Spleen (tissue), 11 donors: ENCODE measurements at regions not wholly inside any gene's neighbourhood (a gene's known extent, or its start where the extent isn't known, plus 50 kb on each side); places are given as distances from the start of the nearest gene placed in this dataset.

ENCODE experiments used
- DNase-seq: peaks from one replicate; pipeline ENCODE4 v3.0.0-alpha.2; 2020
- H3K27ac ChIP-seq, 8 donors: fragments of 200-600 bp; sonication (generic) in 7 of 8; 1 replicate in 4 of 8; 2 replicates in 4 of 8; pipeline versions ENCODE4 v1.5.0 to v1.8.0; 2016 to 2021; ENCODE audit warnings: inconsistent platforms in 4 of 8, mild to moderate bottlenecking in 4 of 8, moderate library complexity in 1 of 8
- H3K27me3 ChIP-seq, 7 donors: fragments of 200-600 bp; sonication (generic) in 6 of 7; replicated peaks in 1 of 7; 1 replicate in 4 of 7; 2 replicates in 3 of 7; pipeline versions ENCODE4 v1.5.0 to v1.8.0; 2016 to 2021; ENCODE audit warnings: inconsistent platforms in 3 of 7, mild to moderate bottlenecking in 1 of 7
- H3K36me3 ChIP-seq, 6 donors: fragments of 200-600 bp; sonication (generic) in 5 of 6; 1 replicate in 4 of 6; 2 replicates in 2 of 6; pipeline versions ENCODE4 v1.5.0 to v1.8.0; 2016 to 2021; ENCODE audit warnings: inconsistent platforms in 2 of 6
- H3K4me1 ChIP-seq, 6 donors: fragments of 200-600 bp; sonication (generic) in 5 of 6; 1 replicate in 3 of 6; 2 replicates in 3 of 6; pipeline versions ENCODE4 v1.5.0 to v1.8.0; 2016 to 2021; ENCODE audit warnings: inconsistent platforms in 3 of 6
- H3K4me3 ChIP-seq, 8 donors: fragments of 200-600 bp; sonication (generic) in 7 of 8; 1 replicate in 4 of 8; 2 replicates in 4 of 8; pipeline versions ENCODE4 v1.5.0 to v1.8.0; 2016 to 2021; ENCODE audit warnings: inconsistent platforms in 4 of 8, mild to moderate bottlenecking in 4 of 8, moderate library complexity in 2 of 8
- H3K9me3 ChIP-seq, 8 donors: fragments of 200-600 bp; sonication (generic) in 7 of 8; 1 replicate in 4 of 8; 2 replicates in 4 of 8; pipeline versions ENCODE4 v1.5.0 to v1.8.0; 2016 to 2021; ENCODE audit warnings: inconsistent platforms in 4 of 8
- CTCF ChIP-seq, 11 experiments: fragments of 200-600 bp in 7 of 11; fragments of 450-650 bp in 4 of 11; sonication (generic) in 4 of 11; IDR thresholded peaks in 8 of 11; conservative IDR thresholded peaks in 3 of 11; 1 replicate in 7 of 11; 2 replicates in 4 of 11; pipeline versions ENCODE4 v1.4.0 to v1.8.0; 2016 to 2021; ENCODE audit warnings: antibody characterized with exemption in 11 of 11, inconsistent platforms in 4 of 11, mild to moderate bottlenecking in 1 of 11
- POLR2A ChIP-seq, 3 donors: fragments of 450-650 bp; IDR thresholded peaks; one replicate each; pipeline ENCODE4 v1.5.1; 2017; ENCODE audit warnings: antibody characterized with exemption in 3 of 3, mild to moderate bottlenecking in 1 of 3
- POLR2AphosphoS5 ChIP-seq, 3 donors: sonication (generic); formaldehyde crosslinking; IDR thresholded peaks; one replicate each; pipeline ENCODE4 v1.5.1; 2017; ENCODE audit warnings: antibody characterized with exemption in 3 of 3
- WGBS, 5 donors: extraction: QIAGEN DNeasy Blood & Tissue Kit in 3 of 5; methylation state at CpG; one replicate each; pipeline versions ENCODE4 v1.1.5 to v1.1.7; 2013 to 2018; 5-methylcytosine and 5-hydroxymethylcytosine counted together
- intact Hi-C: fragments of 100-400 bp; cut with DNase I; formaldehyde crosslinking; loops from one replicate; pipeline ENCODE4 v1.15.0; 2023; ENCODE audit warnings: low total_unique reads
- donor health status: healthy with polysubstance abuse.
- donor health status: DM: no; HTN: no; CAD: no; lungs with moderate emphysema.
- donor health status: DM: no; HTN: no; CAD: no.
- donor health status: Bipolar disorder and iron deficiency.
- donor health status: healthy.
- donor health status: DM: no; HTN: no; CAD: no.
- donor health status: DM: yes; HTN: yes; CAD: no.

- 75 to 100% (median 89%) methylated on average over 1 of the region's 1 CpG for WGBS, 5 donors
- no peaks in the 10 kb centered on the region for H3K36me3 ChIP-seq
- no peak overlapping the region for H3K27ac ChIP-seq
- no peak overlapping the region for H3K4me3 ChIP-seq
- peaks cover 0 to 7% (median 0%) of the 10 kb centered on the region in 7 donors for H3K27me3 ChIP-seq
- DNase-seq: no peak
- intact Hi-C loops: no loop called here
- no peaks in the 10 kb centered on the region for H3K9me3 ChIP-seq
- no peak for TF ChIP-seq POLR2A (IDR thresholded peaks at IDR 0.05)
- no peak for TF ChIP-seq CTCF (IDR thresholded peaks at IDR 0.05 in 8 of 11, conservative IDR thresholded peaks at IDR 0.05 in 3 of 11)
- H3K4me1 ChIP-seq: no peaks in the 10 kb centered on the region
These were observed 172.9 kb upstream of the GLRA2 start for GRCh38 chrX:14356401-14356800.

GRCh38 chrX:14355556-14355955 lies 173.8 kb upstream of the GLRA2 start:
- Histone ChIP-seq H3K4me1 (no peaks in the 10 kb centered on the region), H3K36me3 (no peaks in the 10 kb centered on the region), H3K27me3 (peaks cover 0 to 7% (median 0%) of the 10 kb centered on the region in 7 donors), H3K4me3 (no peak overlapping the region), H3K9me3 (no peaks in the 10 kb centered on the region), H3K27ac (no peak overlapping the region)
- TF ChIP-seq POLR2AphosphoS5 (IDR thresholded peaks at IDR 0.05) (no peak), POLR2A (IDR thresholded peaks at IDR 0.05) (no peak), CTCF (IDR thresholded peaks at IDR 0.05 in 8 of 11, conservative IDR thresholded peaks at IDR 0.05 in 3 of 11) (no peak)
- DNase-seq: no peak
- intact Hi-C loops: no loop called here

GRCh38 chrX:14354521-14354920 lies 174.8 kb upstream of the GLRA2 start:
- Histone ChIP-seq H3K4me3 (no peak overlapping the region), H3K27me3 (peaks cover 0 to 7% (median 0%) of the 10 kb centered on the region in 7 donors), H3K4me1 (no peaks in the 10 kb centered on the region), H3K27ac (no peak overlapping the region), H3K9me3 (peaks cover 0 to 8% (median 0%) of the 10 kb centered on the region in 8 donors), H3K36me3 (no peaks in the 10 kb centered on the region)
- whole genome bisulfite sequencing, 5 donors: 55 to 66% (median 62%) methylated on average over 3 of the region's 3 CpGs
- TF ChIP-seq POLR2A (IDR thresholded peaks at IDR 0.05): no peak
- TF ChIP-seq POLR2AphosphoS5 (IDR thresholded peaks at IDR 0.05): no peak
- no peak for TF ChIP-seq CTCF (IDR thresholded peaks at IDR 0.05 in 8 of 11, conservative IDR thresholded peaks at IDR 0.05 in 3 of 11)
- DNase-seq: no peak
- intact Hi-C loops: no loop called here

- 74 to 100% (median 84%) methylated on average over 1 of the region's 1 CpG for WGBS, 5 donors
- Histone ChIP-seq H3K36me3 (no peaks in the 10 kb centered on the region), H3K9me3 (peaks cover 0 to 10% (median 0%) of the 10 kb centered on the region in 8 donors), H3K4me1 (no peaks in the 10 kb centered on the region), H3K27ac (no peak overlapping the region), H3K4me3 (no peak overlapping the region), H3K27me3 (peaks cover 0 to 4% (median 0%) of the 10 kb centered on the region in 7 donors)
- no peak for DNase-seq
- intact Hi-C loops: no loop called here
- TF ChIP-seq POLR2AphosphoS5 (IDR thresholded peaks at IDR 0.05): no peak
- no peak for TF ChIP-seq CTCF (IDR thresholded peaks at IDR 0.05 in 8 of 11, conservative IDR thresholded peaks at IDR 0.05 in 3 of 11)
- no peak for TF ChIP-seq POLR2A (IDR thresholded peaks at IDR 0.05)
These were observed 176.8 kb upstream of the GLRA2 start for GRCh38 chrX:14352511-14352910.
